Lower leg skin (tissue), 4 donors: ENCODE measurements at regions not wholly inside any gene's neighbourhood (a gene's known extent, or its start where the extent isn't known, plus 50 kb on each side); places are given as distances from the start of the nearest gene placed in this dataset.

Source experiments
- DNase-seq, 2 donors: peaks; one replicate each; pipeline ENCODE4 v3.0.0-alpha.2; 2019; ENCODE audit warnings: low spot score in 2 of 2
- H3K4me3 ChIP-seq: fragments of 200-600 bp; sonication (generic); 2 replicates; pipeline ENCODE4 v1.5.1; 2017; ENCODE audit warnings: mild to moderate bottlenecking, low read depth; ENCODE audit not compliant: poor library complexity, severe bottlenecking
- POLR2A ChIP-seq, 2 donors: fragments of 450-650 bp; IDR thresholded peaks; one replicate each; pipeline ENCODE4 v1.6.1; 2016 to 2017; ENCODE audit warnings: antibody characterized with exemption in 2 of 2, mild to moderate bottlenecking in 1 of 2, moderate library complexity in 1 of 2
- WGBS, 2 donors: methylation state at CpG; one replicate each; pipeline ENCODE4 v1.1.5; 2018; 5-methylcytosine and 5-hydroxymethylcytosine counted together
- intact Hi-C: fragments of 100-400 bp; cut with DNase I; formaldehyde crosslinking; loops from one replicate; pipeline ENCODE4 v1.15.0; 2023; ENCODE audit warnings: low total_unique reads
- TF ChIP-seq, protein P1 (sequence below), 3 donors: fragments of 450-650 bp; IDR thresholded peaks; one replicate each; pipeline ENCODE4 v1.5.1; 2016; ENCODE audit warnings: antibody characterized with exemption in 3 of 3, mild to moderate bottlenecking in 3 of 3, moderate library complexity in 2 of 3

GRCh38 chr2:172248381-172248780, 145.7 kb upstream of the DLX2 start:
- no peak overlapping the region for H3K4me3 ChIP-seq
- TF ChIP-seq POLR2A (IDR thresholded peaks at IDR 0.05): no peak
- TF ChIP-seq, protein P1, sequence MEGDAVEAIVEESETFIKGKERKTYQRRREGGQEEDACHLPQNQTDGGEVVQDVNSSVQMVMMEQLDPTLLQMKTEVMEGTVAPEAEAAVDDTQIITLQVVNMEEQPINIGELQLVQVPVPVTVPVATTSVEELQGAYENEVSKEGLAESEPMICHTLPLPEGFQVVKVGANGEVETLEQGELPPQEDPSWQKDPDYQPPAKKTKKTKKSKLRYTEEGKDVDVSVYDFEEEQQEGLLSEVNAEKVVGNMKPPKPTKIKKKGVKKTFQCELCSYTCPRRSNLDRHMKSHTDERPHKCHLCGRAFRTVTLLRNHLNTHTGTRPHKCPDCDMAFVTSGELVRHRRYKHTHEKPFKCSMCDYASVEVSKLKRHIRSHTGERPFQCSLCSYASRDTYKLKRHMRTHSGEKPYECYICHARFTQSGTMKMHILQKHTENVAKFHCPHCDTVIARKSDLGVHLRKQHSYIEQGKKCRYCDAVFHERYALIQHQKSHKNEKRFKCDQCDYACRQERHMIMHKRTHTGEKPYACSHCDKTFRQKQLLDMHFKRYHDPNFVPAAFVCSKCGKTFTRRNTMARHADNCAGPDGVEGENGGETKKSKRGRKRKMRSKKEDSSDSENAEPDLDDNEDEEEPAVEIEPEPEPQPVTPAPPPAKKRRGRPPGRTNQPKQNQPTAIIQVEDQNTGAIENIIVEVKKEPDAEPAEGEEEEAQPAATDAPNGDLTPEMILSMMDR (IDR thresholded peaks at IDR 0.05): no peak
- DNase-seq: peak in 1 of 2 donors; percentile 66
- 51 to 55% methylated on average over 4 of the region's 4 CpGs for WGBS, 2 donors
- intact Hi-C loops: no loop called here

GRCh38 chr2:172248785-172249187, 146.1 kb upstream of the DLX2 start:
- TF ChIP-seq POLR2A (IDR thresholded peaks at IDR 0.05): no peak
- TF ChIP-seq, protein P1 (IDR thresholded peaks at IDR 0.05): no peak
- DNase-seq: no peak
- intact Hi-C loops: no loop called here
- H3K4me3 ChIP-seq: no peak overlapping the region
- 44 to 45% methylated on average over 1 of the region's 1 CpG for WGBS, 2 donors

- no peak for TF ChIP-seq POLR2A (IDR thresholded peaks at IDR 0.05)
- TF ChIP-seq, protein P1 (IDR thresholded peaks at IDR 0.05): no peak
- intact Hi-C loops: no loop called here
- 91 to 94% methylated on average over 2 of the region's 2 CpGs for WGBS, 2 donors
- H3K4me3 ChIP-seq: no peak overlapping the region
- DNase-seq: no peak
Measured at GRCh38 chr2:172249334-172249733, 146.6 kb upstream of the DLX2 start.

DNA sequence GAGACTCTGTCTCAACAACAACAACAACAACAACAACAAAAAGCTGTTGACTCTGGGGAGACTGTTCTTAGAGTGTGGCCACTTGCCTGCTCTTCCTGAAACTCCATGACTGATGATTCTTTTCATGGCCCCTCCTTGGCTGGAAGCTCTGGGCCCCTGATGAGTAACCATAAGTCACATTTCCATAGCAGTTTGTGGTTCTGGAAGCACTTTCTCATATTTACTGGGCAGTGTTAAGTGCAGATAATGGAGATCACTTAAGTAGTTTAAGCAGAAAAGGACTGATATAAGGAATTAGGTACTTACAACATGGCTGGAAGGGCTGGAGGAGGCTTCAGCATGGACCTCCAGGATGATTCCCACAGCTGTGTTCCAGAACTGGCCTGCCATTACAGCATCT, 147.3 kb upstream of the DLX2 start:
- DNase-seq: no peak
- H3K4me3 ChIP-seq: no peak overlapping the region
- TF ChIP-seq POLR2A (IDR thresholded peaks at IDR 0.05): no peak
- TF ChIP-seq, protein P1 (IDR thresholded peaks at IDR 0.05): no peak
- intact Hi-C loops: no loop called here

DNA sequence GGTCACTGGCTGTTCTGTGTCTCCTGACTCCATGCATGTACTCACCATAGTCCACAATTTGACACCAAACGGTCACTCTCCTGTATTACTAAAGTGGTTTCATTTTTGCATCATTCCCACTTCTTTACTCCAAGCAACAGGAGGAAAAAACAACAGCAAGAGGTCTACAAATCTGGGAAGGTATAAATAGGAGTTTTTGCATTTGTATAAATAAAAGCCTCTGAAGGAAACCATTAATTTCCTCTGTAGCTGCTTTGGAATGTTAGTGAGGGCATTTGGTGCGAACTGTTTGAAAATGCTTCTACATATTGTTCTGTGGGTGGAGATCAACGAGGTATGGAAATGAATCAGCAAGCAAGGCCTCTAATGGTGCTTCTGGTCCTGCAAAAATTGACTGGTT, 148.5 kb upstream of the DLX2 start:
- WGBS, 2 donors: 63 to 65% methylated on average over 3 of the region's 3 CpGs
- H3K4me3 ChIP-seq: no peak overlapping the region
- no peak for DNase-seq
- intact Hi-C loops: no loop called here
- TF ChIP-seq, protein P1 (IDR thresholded peaks at IDR 0.05): no peak
- no peak for TF ChIP-seq POLR2A (IDR thresholded peaks at IDR 0.05)

GRCh38 chr2:172252154-172252553, 149.5 kb upstream of the DLX2 start:
- DNase-seq: peak in 1 of 2 donors; percentile 85
- intact Hi-C loops: no loop called here
- H3K4me3 ChIP-seq: no peak overlapping the region
- TF ChIP-seq, protein P1 (IDR thresholded peaks at IDR 0.05): no peak
- no peak for TF ChIP-seq POLR2A (IDR thresholded peaks at IDR 0.05)
- 81 to 92% methylated on average over 12 of the region's 12 CpGs for WGBS, 2 donors
